ENCODE measurements at regions not wholly inside any gene's neighbourhood (a gene's known extent, or its start where the extent isn't known, plus 50 kb on each side); places are given as distances from the start of the nearest gene placed in this dataset.

- Mint-ChIP-seq H3K4me1 (ENCODE audit: unreplicated experiment) (peaks cover 10% of the 10 kb centered on the region), H3K27me3 (peaks cover 9% of the 10 kb centered on the region), H3K9me3 (no peaks in the 10 kb centered on the region), H3K27ac (no peak overlapping the region), H3K4me3 (peak overlapping the region; percentile 94), H3K36me3 (no peaks in the 10 kb centered on the region)
- TF ChIP-seq CTCF (conservative IDR thresholded peaks at IDR 0.05): no peak
- DNase-seq (ENCODE audit: extremely low spot score, unreplicated experiment): no peak
These were observed 123.4 kb upstream of the ZNF92 start for GRCh38 chr7:65250216-65250615.

GRCh38 chr7:65247491-65247890, 126.2 kb upstream of the ZNF92 start:
- no peak for TF ChIP-seq CTCF (conservative IDR thresholded peaks at IDR 0.05)
- peaks cover 8% of the 10 kb centered on the region for H3K4me1 Mint-ChIP-seq (ENCODE audit: unreplicated experiment)
- H3K27ac Mint-ChIP-seq: no peak overlapping the region
- H3K9me3 Mint-ChIP-seq: no peaks in the 10 kb centered on the region
- peaks cover 16% of the 10 kb centered on the region for H3K27me3 Mint-ChIP-seq
- H3K4me3 Mint-ChIP-seq: no peak overlapping the region
- no peak for DNase-seq (ENCODE audit: extremely low spot score, unreplicated experiment)
- no peaks in the 10 kb centered on the region for H3K36me3 Mint-ChIP-seq

- no peaks in the 10 kb centered on the region for H3K36me3 Mint-ChIP-seq
- peak; percentile 41 for TF ChIP-seq CTCF (conservative IDR thresholded peaks at IDR 0.05)
- no peak overlapping the region for H3K27ac Mint-ChIP-seq
- DNase-seq (ENCODE audit: extremely low spot score, unreplicated experiment): no peak
- peaks cover 15% of the 10 kb centered on the region for H3K27me3 Mint-ChIP-seq
- H3K4me1 Mint-ChIP-seq (ENCODE audit: unreplicated experiment): no peaks in the 10 kb centered on the region
- H3K4me3 Mint-ChIP-seq: peak overlapping the region; percentile 83
- no peaks in the 10 kb centered on the region for H3K9me3 Mint-ChIP-seq
These were observed 133.8 kb upstream of the ZNF92 start for GRCh38 chr7:65239707-65240352.

- H3K4me3 Mint-ChIP-seq: peak overlapping the region; percentile 65
- no peaks in the 10 kb centered on the region for H3K4me1 Mint-ChIP-seq (ENCODE audit: unreplicated experiment)
- H3K36me3 Mint-ChIP-seq: no peaks in the 10 kb centered on the region
- H3K9me3 Mint-ChIP-seq: no peaks in the 10 kb centered on the region
- DNase-seq (ENCODE audit: extremely low spot score, unreplicated experiment): no peak
- H3K27me3 Mint-ChIP-seq: peaks cover 15% of the 10 kb centered on the region
- TF ChIP-seq CTCF (conservative IDR thresholded peaks at IDR 0.05): no peak
- no peak overlapping the region for H3K27ac Mint-ChIP-seq
These were observed 134.3 kb upstream of the ZNF92 start for GRCh38 chr7:65239324-65239706.

- no peak for DNase-seq (ENCODE audit: extremely low spot score, unreplicated experiment)
- no peaks in the 10 kb centered on the region for H3K9me3 Mint-ChIP-seq
- H3K4me3 Mint-ChIP-seq: peak overlapping the region; percentile 52
- no peaks in the 10 kb centered on the region for H3K4me1 Mint-ChIP-seq (ENCODE audit: unreplicated experiment)
- no peak for TF ChIP-seq CTCF (conservative IDR thresholded peaks at IDR 0.05)
- H3K27ac Mint-ChIP-seq: no peak overlapping the region
- H3K36me3 Mint-ChIP-seq: no peaks in the 10 kb centered on the region
- H3K27me3 Mint-ChIP-seq: peaks cover 13% of the 10 kb centered on the region
These were observed 134.9 kb upstream of the ZNF92 start for GRCh38 chr7:65238785-65239184.

GRCh38 chr7:65235586-65235985, 138.1 kb upstream of the ZNF92 start:
- Mint-ChIP-seq H3K27ac (no peak overlapping the region), H3K36me3 (no peaks in the 10 kb centered on the region), H3K27me3 (peaks cover 4% of the 10 kb centered on the region), H3K4me3 (no peak overlapping the region), H3K9me3 (no peaks in the 10 kb centered on the region), H3K4me1 (ENCODE audit: unreplicated experiment) (no peaks in the 10 kb centered on the region)
- DNase-seq (ENCODE audit: extremely low spot score, unreplicated experiment): no peak
- no peak for TF ChIP-seq CTCF (conservative IDR thresholded peaks at IDR 0.05)

All from type B pancreatic cell (in vitro differentiated cells).